Panc1 (cell line): ENCODE measurements at regions not wholly inside any gene's neighbourhood (a gene's known extent, or its start where the extent isn't known, plus 50 kb on each side); places are given as distances from the start of the nearest gene placed in this dataset.

ENCODE experiments used
- TF ChIP-seq, protein P1 (sequence below), 2 experiments: IDR thresholded peaks; 2 replicates each; pipeline ENCODE4 v1.6.1; 2011 to 2012; ENCODE audit warnings: low read depth in 2 of 2, control low read depth in 1 of 2, low read length in 1 of 2, mild to moderate bottlenecking in 1 of 2, moderate library complexity in 1 of 2; ENCODE audit not compliant: insufficient read depth in 1 of 2
- TF ChIP-seq, protein P2 (sequence below): fragments of 450-650 bp; IDR thresholded peaks from 2 replicates; pipeline ENCODE4 v1.5.1; 2017; ENCODE audit warnings: mild to moderate bottlenecking

DNA sequence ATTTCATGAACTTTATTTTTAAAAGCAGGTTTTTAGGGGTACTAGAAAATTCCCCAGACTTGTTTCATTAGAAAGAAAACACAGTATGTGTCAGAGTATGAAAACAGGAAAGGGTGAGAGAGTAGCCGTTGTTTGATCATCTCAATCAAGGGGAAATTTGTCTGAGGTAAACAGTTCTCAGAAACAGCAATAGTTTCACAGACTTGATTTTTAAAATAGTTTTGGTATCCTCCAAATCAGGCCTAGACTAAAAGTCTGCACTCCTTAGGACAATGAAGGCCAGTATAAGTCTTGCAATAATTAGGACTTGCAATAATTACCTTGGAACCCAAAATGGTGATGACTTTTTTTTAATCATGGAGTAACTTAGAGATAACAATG, 176.6 kb upstream of the TAB2 start:
- TF ChIP-seq, protein P1, sequence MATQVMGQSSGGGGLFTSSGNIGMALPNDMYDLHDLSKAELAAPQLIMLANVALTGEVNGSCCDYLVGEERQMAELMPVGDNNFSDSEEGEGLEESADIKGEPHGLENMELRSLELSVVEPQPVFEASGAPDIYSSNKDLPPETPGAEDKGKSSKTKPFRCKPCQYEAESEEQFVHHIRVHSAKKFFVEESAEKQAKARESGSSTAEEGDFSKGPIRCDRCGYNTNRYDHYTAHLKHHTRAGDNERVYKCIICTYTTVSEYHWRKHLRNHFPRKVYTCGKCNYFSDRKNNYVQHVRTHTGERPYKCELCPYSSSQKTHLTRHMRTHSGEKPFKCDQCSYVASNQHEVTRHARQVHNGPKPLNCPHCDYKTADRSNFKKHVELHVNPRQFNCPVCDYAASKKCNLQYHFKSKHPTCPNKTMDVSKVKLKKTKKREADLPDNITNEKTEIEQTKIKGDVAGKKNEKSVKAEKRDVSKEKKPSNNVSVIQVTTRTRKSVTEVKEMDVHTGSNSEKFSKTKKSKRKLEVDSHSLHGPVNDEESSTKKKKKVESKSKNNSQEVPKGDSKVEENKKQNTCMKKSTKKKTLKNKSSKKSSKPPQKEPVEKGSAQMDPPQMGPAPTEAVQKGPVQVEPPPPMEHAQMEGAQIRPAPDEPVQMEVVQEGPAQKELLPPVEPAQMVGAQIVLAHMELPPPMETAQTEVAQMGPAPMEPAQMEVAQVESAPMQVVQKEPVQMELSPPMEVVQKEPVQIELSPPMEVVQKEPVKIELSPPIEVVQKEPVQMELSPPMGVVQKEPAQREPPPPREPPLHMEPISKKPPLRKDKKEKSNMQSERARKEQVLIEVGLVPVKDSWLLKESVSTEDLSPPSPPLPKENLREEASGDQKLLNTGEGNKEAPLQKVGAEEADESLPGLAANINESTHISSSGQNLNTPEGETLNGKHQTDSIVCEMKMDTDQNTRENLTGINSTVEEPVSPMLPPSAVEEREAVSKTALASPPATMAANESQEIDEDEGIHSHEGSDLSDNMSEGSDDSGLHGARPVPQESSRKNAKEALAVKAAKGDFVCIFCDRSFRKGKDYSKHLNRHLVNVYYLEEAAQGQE (IDR thresholded peaks at IDR 0.05; ENCODE audit: insufficient read depth in 1 of 2, low read depth in 2 of 2, low read length in 1 of 2) = no peak
- TF ChIP-seq, protein P2, sequence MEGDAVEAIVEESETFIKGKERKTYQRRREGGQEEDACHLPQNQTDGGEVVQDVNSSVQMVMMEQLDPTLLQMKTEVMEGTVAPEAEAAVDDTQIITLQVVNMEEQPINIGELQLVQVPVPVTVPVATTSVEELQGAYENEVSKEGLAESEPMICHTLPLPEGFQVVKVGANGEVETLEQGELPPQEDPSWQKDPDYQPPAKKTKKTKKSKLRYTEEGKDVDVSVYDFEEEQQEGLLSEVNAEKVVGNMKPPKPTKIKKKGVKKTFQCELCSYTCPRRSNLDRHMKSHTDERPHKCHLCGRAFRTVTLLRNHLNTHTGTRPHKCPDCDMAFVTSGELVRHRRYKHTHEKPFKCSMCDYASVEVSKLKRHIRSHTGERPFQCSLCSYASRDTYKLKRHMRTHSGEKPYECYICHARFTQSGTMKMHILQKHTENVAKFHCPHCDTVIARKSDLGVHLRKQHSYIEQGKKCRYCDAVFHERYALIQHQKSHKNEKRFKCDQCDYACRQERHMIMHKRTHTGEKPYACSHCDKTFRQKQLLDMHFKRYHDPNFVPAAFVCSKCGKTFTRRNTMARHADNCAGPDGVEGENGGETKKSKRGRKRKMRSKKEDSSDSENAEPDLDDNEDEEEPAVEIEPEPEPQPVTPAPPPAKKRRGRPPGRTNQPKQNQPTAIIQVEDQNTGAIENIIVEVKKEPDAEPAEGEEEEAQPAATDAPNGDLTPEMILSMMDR = no peak
